ENCODE measurements at regions not wholly inside any gene's neighbourhood (a gene's known extent, or its start where the extent isn't known, plus 50 kb on each side); places are given as distances from the start of the nearest gene placed in this dataset.
"Not testable (repeated sequence)": the region's sequence is repeated elsewhere in the genome, so short reads cannot be mapped to it uniquely, and the experiment has no call there.

GRCh38 chr15:60259469-60259868, 138.3 kb downstream of the ANXA2 start:
- DNase-seq (ENCODE audit: low read depth, low spot score) = no peak

GRCh38 chr15:60264088-60264487, 133.7 kb downstream of the ANXA2 start:
- no peak for DNase-seq (ENCODE audit: low read depth, low spot score)

GRCh38 chr15:60264566-60264965, 133.2 kb downstream of the ANXA2 start:
- no peak for DNase-seq (ENCODE audit: low read depth, low spot score)

- no peak for DNase-seq (ENCODE audit: low read depth, low spot score)
These were observed 132.7 kb downstream of the ANXA2 start for GRCh38 chr15:60265057-60265456.

- DNase-seq (ENCODE audit: low read depth, low spot score) = no peak
These were observed 125.2 kb downstream of the ANXA2 start for GRCh38 chr15:60272623-60273022.

- DNase-seq (ENCODE audit: low read depth, low spot score) = no peak
These were observed 122.2 kb downstream of the ANXA2 start for GRCh38 chr15:60275624-60276023.

- no peak for DNase-seq (ENCODE audit: low read depth, low spot score)
These were observed 118.9 kb downstream of the ANXA2 start for GRCh38 chr15:60278879-60279278.

- DNase-seq (ENCODE audit: low read depth, low spot score) = no peak
These were observed 117.5 kb downstream of the ANXA2 start for GRCh38 chr15:60280259-60280658.

- no peak for DNase-seq (ENCODE audit: low read depth, low spot score)
These were observed 113.8 kb downstream of the ANXA2 start for GRCh38 chr15:60283936-60284335.

- DNase-seq (ENCODE audit: low read depth, low spot score) = not testable (repeated sequence)
These were observed 101.9 kb downstream of the ANXA2 start for GRCh38 chr15:60295901-60296300.

- no peak for DNase-seq (ENCODE audit: low read depth, low spot score)
These were observed 100.7 kb downstream of the ANXA2 start for GRCh38 chr15:60297047-60297446.

Data from pulmonary artery endothelial cell (primary cell).